ENCODE measurements at regions not wholly inside any gene's neighbourhood (a gene's known extent, or its start where the extent isn't known, plus 50 kb on each side); places are given as distances from the start of the nearest gene placed in this dataset.

GRCh38 chrX:9379697-9380551, 84.9 kb upstream of the TBL1X start:
- no peak for TF ChIP-seq CTCF (conservative IDR thresholded peaks at IDR 0.05; ENCODE audit: low read length)
- TF ChIP-seq EZH2phosphoT487 (IDR thresholded peaks at IDR 0.05; ENCODE audit: borderline replicate concordance), result no peak
